ENCODE measurements at regions not wholly inside any gene's neighbourhood (a gene's known extent, or its start where the extent isn't known, plus 50 kb on each side); places are given as distances from the start of the nearest gene placed in this dataset.

DNA sequence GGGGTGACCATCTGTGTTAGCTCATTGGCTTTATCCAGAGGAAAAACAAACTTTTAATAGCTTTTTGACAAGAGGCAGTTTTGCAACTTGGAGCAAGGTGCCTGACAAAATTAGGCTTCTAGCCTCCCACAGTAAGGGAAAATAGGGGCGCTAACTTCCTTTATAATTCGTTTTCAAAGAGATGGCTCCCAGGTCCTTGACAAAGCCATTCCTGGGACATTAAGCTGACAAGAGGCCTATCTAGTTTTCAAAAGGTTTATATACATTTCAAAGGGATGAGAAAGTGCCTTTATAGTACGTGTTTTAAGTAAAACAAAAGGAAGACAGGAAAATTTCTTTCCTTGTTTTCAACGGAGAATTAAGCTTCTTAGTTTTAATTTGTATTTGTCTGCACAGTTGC, 159.4 kb upstream of the GCFC2 start:
- no peak for TF ChIP-seq CSDC2 (CRISPR knock-in tag; IDR thresholded peaks at IDR 0.05)
- no peak for TF ChIP-seq ISL1 (CRISPR knock-in tag; IDR thresholded peaks at IDR 0.05)
- TF ChIP-seq ESRRG (CRISPR knock-in tag; IDR thresholded peaks at IDR 0.05) = no peak
- TF ChIP-seq, protein P1, sequence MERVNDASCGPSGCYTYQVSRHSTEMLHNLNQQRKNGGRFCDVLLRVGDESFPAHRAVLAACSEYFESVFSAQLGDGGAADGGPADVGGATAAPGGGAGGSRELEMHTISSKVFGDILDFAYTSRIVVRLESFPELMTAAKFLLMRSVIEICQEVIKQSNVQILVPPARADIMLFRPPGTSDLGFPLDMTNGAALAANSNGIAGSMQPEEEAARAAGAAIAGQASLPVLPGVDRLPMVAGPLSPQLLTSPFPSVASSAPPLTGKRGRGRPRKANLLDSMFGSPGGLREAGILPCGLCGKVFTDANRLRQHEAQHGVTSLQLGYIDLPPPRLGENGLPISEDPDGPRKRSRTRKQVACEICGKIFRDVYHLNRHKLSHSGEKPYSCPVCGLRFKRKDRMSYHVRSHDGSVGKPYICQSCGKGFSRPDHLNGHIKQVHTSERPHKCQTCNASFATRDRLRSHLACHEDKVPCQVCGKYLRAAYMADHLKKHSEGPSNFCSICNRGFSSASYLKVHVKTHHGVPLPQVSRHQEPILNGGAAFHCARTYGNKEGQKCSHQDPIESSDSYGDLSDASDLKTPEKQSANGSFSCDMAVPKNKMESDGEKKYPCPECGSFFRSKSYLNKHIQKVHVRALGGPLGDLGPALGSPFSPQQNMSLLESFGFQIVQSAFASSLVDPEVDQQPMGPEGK (CRISPR knock-in tag; IDR thresholded peaks at IDR 0.05; ENCODE audit: borderline replicate concordance) = no peak
- TF ChIP-seq, protein P2, sequence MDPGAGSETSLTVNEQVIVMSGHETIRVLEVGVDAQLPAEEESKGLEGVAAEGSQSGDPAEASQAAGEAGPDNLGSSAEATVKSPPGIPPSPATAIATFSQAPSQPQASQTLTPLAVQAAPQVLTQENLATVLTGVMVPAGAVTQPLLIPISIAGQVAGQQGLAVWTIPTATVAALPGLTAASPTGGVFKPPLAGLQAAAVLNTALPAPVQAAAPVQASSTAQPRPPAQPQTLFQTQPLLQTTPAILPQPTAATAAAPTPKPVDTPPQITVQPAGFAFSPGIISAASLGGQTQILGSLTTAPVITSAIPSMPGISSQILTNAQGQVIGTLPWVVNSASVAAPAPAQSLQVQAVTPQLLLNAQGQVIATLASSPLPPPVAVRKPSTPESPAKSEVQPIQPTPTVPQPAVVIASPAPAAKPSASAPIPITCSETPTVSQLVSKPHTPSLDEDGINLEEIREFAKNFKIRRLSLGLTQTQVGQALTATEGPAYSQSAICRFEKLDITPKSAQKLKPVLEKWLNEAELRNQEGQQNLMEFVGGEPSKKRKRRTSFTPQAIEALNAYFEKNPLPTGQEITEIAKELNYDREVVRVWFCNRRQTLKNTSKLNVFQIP (CRISPR knock-in tag; IDR thresholded peaks at IDR 0.05; ENCODE audit: borderline replicate concordance, low read depth) = no peak
- no peak for TF ChIP-seq ZFP3 (CRISPR knock-in tag; IDR thresholded peaks at IDR 0.05)
- TF ChIP-seq ZNF70 (CRISPR knock-in tag; IDR thresholded peaks at IDR 0.05) = no peak
- TF ChIP-seq TCF4 (CRISPR knock-in tag; IDR thresholded peaks at IDR 0.05; ENCODE audit: borderline replicate concordance) = no peak
- no peak for TF ChIP-seq ZC3H10 (CRISPR knock-in tag; IDR thresholded peaks at IDR 0.05)
- no peak for TF ChIP-seq PPARA (CRISPR knock-in tag; IDR thresholded peaks at IDR 0.05; ENCODE audit: borderline replicate concordance)

All from SK-N-SH treated with all-trans-retinoic acid at 6 μM for 48 hours (cell line).